H9 (cell line): ENCODE measurements at regions not wholly inside any gene's neighbourhood (a gene's known extent, or its start where the extent isn't known, plus 50 kb on each side); places are given as distances from the start of the nearest gene placed in this dataset.

ENCODE experiments used
- DNase-seq: peaks from one replicate; pipeline ENCODE4 v3.0.0-alpha.2; 2017
- H2AFZ ChIP-seq: one replicate; pipeline ENCODE4 v1.6.1; 2013; ENCODE audit warnings: mild to moderate bottlenecking, low read length, control low read depth, moderate library complexity
- H2AK5ac ChIP-seq: 2 replicates; pipeline ENCODE4 v1.6.1; 2013; ENCODE audit warnings: low read length, control low read depth, mixed read lengths; ENCODE audit not compliant: insufficient read length
- H2BK120ac ChIP-seq: one replicate; pipeline ENCODE4 v1.6.1; 2013; ENCODE audit warnings: low read depth, mild to moderate bottlenecking, low read length, control low read depth, inconsistent platforms; ENCODE audit not compliant: poor library complexity, severe bottlenecking
- H2BK12ac ChIP-seq: 2 replicates; pipeline ENCODE4 v1.6.1; 2013; ENCODE audit warnings: low read length, control low read depth, mixed read lengths, low read depth; ENCODE audit not compliant: insufficient read length
- H2BK15ac ChIP-seq: 2 replicates; pipeline ENCODE4 v1.6.1; 2013; ENCODE audit warnings: low read depth, low read length, control low read depth
- H2BK20ac ChIP-seq: one replicate; pipeline ENCODE4 v1.6.1; 2013; ENCODE audit warnings: low read depth, mild to moderate bottlenecking, low read length, control low read depth, inconsistent platforms; ENCODE audit not compliant: poor library complexity, severe bottlenecking
- H2BK5ac ChIP-seq: 2 replicates; pipeline ENCODE4 v1.6.1; 2013; ENCODE audit warnings: low read length, control low read depth, mixed read lengths; ENCODE audit not compliant: insufficient read length
- H3K14ac ChIP-seq: 2 replicates; pipeline ENCODE4 v1.6.1; 2013; ENCODE audit warnings: low read length, control low read depth; ENCODE audit not compliant: insufficient read depth
- H3K18ac ChIP-seq: 2 replicates; pipeline ENCODE4 v1.6.1; 2013; ENCODE audit warnings: low read depth, mild to moderate bottlenecking, mixed read lengths, low read length, control low read depth; ENCODE audit not compliant: insufficient read length
- H3K23ac ChIP-seq: 2 replicates; pipeline ENCODE4 v1.6.1; 2013; ENCODE audit warnings: low read length, control low read depth, mixed read lengths, low read depth; ENCODE audit not compliant: insufficient read length
- H3K23me2 ChIP-seq: 2 replicates; pipeline ENCODE4 v1.6.1; 2013; ENCODE audit warnings: low read depth, mild to moderate bottlenecking, mixed read lengths, low read length, control low read depth; ENCODE audit not compliant: insufficient read length, poor library complexity, severe bottlenecking
- H3K27ac ChIP-seq: 2 replicates; pipeline ENCODE4 v1.5.1; 2013; ENCODE audit warnings: low read length, control low read depth, mixed read lengths, low read depth; ENCODE audit not compliant: insufficient read length
- H3K27me3 ChIP-seq: 2 replicates; pipeline ENCODE4 v1.6.1; 2013; ENCODE audit warnings: low read length, control low read depth, inconsistent platforms; ENCODE audit not compliant: insufficient read depth
- H3K4ac ChIP-seq: 2 replicates; pipeline ENCODE4 v1.6.1; 2013; ENCODE audit warnings: low read depth, mild to moderate bottlenecking, control low read depth, inconsistent platforms, low read length, moderate library complexity
- H3K4me1 ChIP-seq: 2 replicates; pipeline ENCODE4 v1.6.1; 2013; ENCODE audit warnings: low read length, control low read depth, inconsistent platforms; ENCODE audit not compliant: insufficient read depth
- H3K4me2 ChIP-seq: 2 replicates; pipeline ENCODE4 v1.6.1; 2013; ENCODE audit warnings: low read length, control low read depth, mixed read lengths; ENCODE audit not compliant: insufficient read length, insufficient read depth
- H3K56ac ChIP-seq: 2 replicates; pipeline ENCODE4 v1.6.1; 2013; ENCODE audit warnings: low read depth, mild to moderate bottlenecking, mixed read lengths, low read length, control low read depth; ENCODE audit not compliant: insufficient read length
- H3K79me1 ChIP-seq: 2 replicates; pipeline ENCODE4 v1.6.1; 2013; ENCODE audit warnings: low read depth, mild to moderate bottlenecking, moderate library complexity, low read length, control low read depth, inconsistent platforms; ENCODE audit not compliant: insufficient read depth, poor library complexity, severe bottlenecking
- H3K79me2 ChIP-seq: 2 replicates; pipeline ENCODE4 v1.6.1; 2013; ENCODE audit warnings: low read length, control low read depth, inconsistent platforms; ENCODE audit not compliant: insufficient read depth
- H3K9ac ChIP-seq: 2 replicates; pipeline ENCODE4 v1.6.1; 2013; ENCODE audit warnings: low read length, control low read depth, mixed read lengths; ENCODE audit not compliant: insufficient read length; ENCODE audit errors: extremely low read depth
- H3K9me3 ChIP-seq: one replicate; pipeline ENCODE4 v1.6.1; 2013; ENCODE audit warnings: low read depth, low read length, inconsistent platforms; ENCODE audit not compliant: control insufficient read depth
- H3T11ph ChIP-seq: one replicate; pipeline ENCODE4 v1.6.1; 2013; ENCODE audit warnings: mild to moderate bottlenecking, low read length, control low read depth, inconsistent platforms
- H4K20me1 ChIP-seq: one replicate; pipeline ENCODE4 v1.6.1; 2013; ENCODE audit not compliant: control insufficient read depth, insufficient read length, insufficient read depth
- H4K5ac ChIP-seq: 2 replicates; pipeline ENCODE4 v1.6.1; 2013; ENCODE audit warnings: low read depth, mild to moderate bottlenecking, mixed read lengths, low read length, control low read depth; ENCODE audit not compliant: insufficient read length
- H4K8ac ChIP-seq: replicated peaks from 2 replicates; pipeline ENCODE4 v1.6.1; 2013; ENCODE audit warnings: low read length, control low read depth, mixed read lengths, low read depth; ENCODE audit not compliant: insufficient read length
- H4K91ac ChIP-seq: 2 replicates; pipeline ENCODE4 v1.6.1; 2013; ENCODE audit warnings: low read depth, mild to moderate bottlenecking, moderate library complexity, mixed read lengths, low read length, control low read depth; ENCODE audit not compliant: insufficient read length
- H3K27ac Mint-ChIP-seq, 3 experiments: 2 replicates in 2 of 3; 3 replicates in 1 of 3; pipeline ENCODE4 v1.8.0; 2020 to 2021; ENCODE audit warnings: mixed read lengths in 3 of 3, mild to moderate bottlenecking in 1 of 3, moderate library complexity in 1 of 3
- H3K27me3 Mint-ChIP-seq: 2 replicates; pipeline ENCODE4 v1.8.0; 2021; ENCODE audit warnings: low read depth, mild to moderate bottlenecking, moderate library complexity, mixed read lengths
- H3K36me3 Mint-ChIP-seq, 3 experiments: 2 replicates in 2 of 3; 3 replicates in 1 of 3; pipeline ENCODE4 v1.8.0; 2020 to 2021; ENCODE audit warnings: low read depth in 3 of 3, mixed read lengths in 3 of 3; ENCODE audit not compliant: insufficient read depth in 1 of 3
- H3K4me1 Mint-ChIP-seq, 2 experiments: 2 replicates each; pipeline ENCODE4 v1.8.0; 2020; ENCODE audit warnings: mixed read lengths in 2 of 2
- H3K4me3 Mint-ChIP-seq, 2 experiments: 2 replicates in 1 of 2; 3 replicates in 1 of 2; pipeline ENCODE4 v1.8.0; 2020 to 2021; ENCODE audit warnings: mild to moderate bottlenecking in 2 of 2, mixed read lengths in 2 of 2, moderate library complexity in 1 of 2
- H3K9me3 Mint-ChIP-seq, 2 experiments: 2 replicates in 1 of 2; 3 replicates in 1 of 2; pipeline ENCODE4 v1.8.0; 2020; ENCODE audit warnings: mild to moderate bottlenecking in 2 of 2, mixed read lengths in 2 of 2, moderate library complexity in 1 of 2
- WGBS: extraction: QIAGEN DNeasy Blood & Tissue Kit; methylation state at CpG from one replicate; pipeline ENCODE4 v1.1.7; 2013; ENCODE audit warnings: missing lambda C conversion rate, low lambda C conversion rate, mixed read lengths; ENCODE audit not compliant: insufficient read length; ENCODE audit errors: extremely low coverage; 5-methylcytosine and 5-hydroxymethylcytosine counted together
- TF ChIP-seq, protein P1 (sequence below): fragments of 200-600 bp; sonication (generic); conservative IDR thresholded peaks from 3 replicates; pipeline ENCODE4 v1.8.0; 2021; ENCODE audit warnings: antibody characterized with exemption, mild to moderate bottlenecking

- H2AFZ ChIP-seq: no peak overlapping the region
- H3K27ac ChIP-seq: no peak overlapping the region
- no peak overlapping the region for H4K5ac ChIP-seq
- H3K4me1 ChIP-seq: no peaks in the 10 kb centered on the region
- H2BK5ac ChIP-seq: no peak overlapping the region
- no peak overlapping the region for H3T11ph ChIP-seq
- H2BK15ac ChIP-seq: no peak overlapping the region
- no peak overlapping the region for H2BK12ac ChIP-seq
- WGBS: no CpG with 5 or more reads among the region's 2 CpGs
- no peaks in the 10 kb centered on the region for H3K9me3 ChIP-seq
- Mint-ChIP-seq H3K27ac (no peak overlapping the region), H3K27me3 (no peaks in the 10 kb centered on the region), H3K9me3 (no peaks in the 10 kb centered on the region), H3K4me3 (no peak overlapping the region), H3K4me1 (no peaks in the 10 kb centered on the region), H3K36me3 (no peaks in the 10 kb centered on the region)
- H3K56ac ChIP-seq: no peak overlapping the region
- no peak overlapping the region for H4K8ac ChIP-seq
- H3K18ac ChIP-seq: no peak overlapping the region
- H4K20me1 ChIP-seq: no peaks in the 10 kb centered on the region
- DNase-seq: no peak
- no peak overlapping the region for H3K14ac ChIP-seq
- H3K79me2 ChIP-seq: no peaks in the 10 kb centered on the region
- no peaks in the 10 kb centered on the region for H3K27me3 ChIP-seq
- no peak overlapping the region for H2BK120ac ChIP-seq
- no peak overlapping the region for H4K91ac ChIP-seq
- no peak overlapping the region for H2BK20ac ChIP-seq
- no peaks in the 10 kb centered on the region for H3K23me2 ChIP-seq
- no peaks in the 10 kb centered on the region for H3K79me1 ChIP-seq
- H3K23ac ChIP-seq: no peak overlapping the region
- no peak overlapping the region for H3K9ac ChIP-seq
- no peak overlapping the region for H3K4me2 ChIP-seq
- H3K4ac ChIP-seq: no peak overlapping the region
- H2AK5ac ChIP-seq: no peak overlapping the region
- TF ChIP-seq, protein P1, sequence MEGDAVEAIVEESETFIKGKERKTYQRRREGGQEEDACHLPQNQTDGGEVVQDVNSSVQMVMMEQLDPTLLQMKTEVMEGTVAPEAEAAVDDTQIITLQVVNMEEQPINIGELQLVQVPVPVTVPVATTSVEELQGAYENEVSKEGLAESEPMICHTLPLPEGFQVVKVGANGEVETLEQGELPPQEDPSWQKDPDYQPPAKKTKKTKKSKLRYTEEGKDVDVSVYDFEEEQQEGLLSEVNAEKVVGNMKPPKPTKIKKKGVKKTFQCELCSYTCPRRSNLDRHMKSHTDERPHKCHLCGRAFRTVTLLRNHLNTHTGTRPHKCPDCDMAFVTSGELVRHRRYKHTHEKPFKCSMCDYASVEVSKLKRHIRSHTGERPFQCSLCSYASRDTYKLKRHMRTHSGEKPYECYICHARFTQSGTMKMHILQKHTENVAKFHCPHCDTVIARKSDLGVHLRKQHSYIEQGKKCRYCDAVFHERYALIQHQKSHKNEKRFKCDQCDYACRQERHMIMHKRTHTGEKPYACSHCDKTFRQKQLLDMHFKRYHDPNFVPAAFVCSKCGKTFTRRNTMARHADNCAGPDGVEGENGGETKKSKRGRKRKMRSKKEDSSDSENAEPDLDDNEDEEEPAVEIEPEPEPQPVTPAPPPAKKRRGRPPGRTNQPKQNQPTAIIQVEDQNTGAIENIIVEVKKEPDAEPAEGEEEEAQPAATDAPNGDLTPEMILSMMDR: no peak
Observed at GRCh38 chr6:147103007-147103406, 101.2 kb upstream of the STXBP5 start.
